Endothelial cell (in vitro differentiated cells): ENCODE measurements at regions not wholly inside any gene's neighbourhood (a gene's known extent, or its start where the extent isn't known, plus 50 kb on each side); places are given as distances from the start of the nearest gene placed in this dataset.

Experiments used
- DNase-seq: peaks from one replicate; pipeline ENCODE4 v3.0.0; 2021; ENCODE audit warnings: low spot score
- H3K27ac Mint-ChIP-seq: one replicate; pipeline ENCODE4 v1.8.0; 2021; ENCODE audit warnings: mixed read lengths, inconsistent platforms; ENCODE audit not compliant: unreplicated experiment
- H3K27me3 Mint-ChIP-seq: one replicate; pipeline ENCODE4 v1.8.0; 2021; ENCODE audit warnings: mild to moderate bottlenecking, moderate library complexity, mixed read lengths, inconsistent platforms; ENCODE audit not compliant: unreplicated experiment
- H3K36me3 Mint-ChIP-seq: one replicate; pipeline ENCODE4 v1.8.0; 2021; ENCODE audit warnings: mild to moderate bottlenecking, low read depth, mixed read lengths, inconsistent platforms; ENCODE audit not compliant: unreplicated experiment
- H3K4me1 Mint-ChIP-seq: one replicate; pipeline ENCODE4 v1.8.0; 2021; ENCODE audit warnings: mild to moderate bottlenecking, mixed read lengths, inconsistent platforms; ENCODE audit not compliant: unreplicated experiment
- H3K4me3 Mint-ChIP-seq: one replicate; pipeline ENCODE4 v1.8.0; 2021; ENCODE audit warnings: mild to moderate bottlenecking, mixed read lengths, inconsistent platforms; ENCODE audit not compliant: unreplicated experiment
- H3K9me3 Mint-ChIP-seq: one replicate; pipeline ENCODE4 v1.8.0; 2021; ENCODE audit warnings: mixed read lengths, inconsistent platforms; ENCODE audit not compliant: unreplicated experiment
- TF ChIP-seq, protein P1 (sequence below): fragments of 200-600 bp; sonication (generic); IDR thresholded peaks from one replicate; pipeline ENCODE4 v1.5.0; 2021; ENCODE audit warnings: antibody characterized with exemption; ENCODE audit not compliant: unreplicated experiment

DNA sequence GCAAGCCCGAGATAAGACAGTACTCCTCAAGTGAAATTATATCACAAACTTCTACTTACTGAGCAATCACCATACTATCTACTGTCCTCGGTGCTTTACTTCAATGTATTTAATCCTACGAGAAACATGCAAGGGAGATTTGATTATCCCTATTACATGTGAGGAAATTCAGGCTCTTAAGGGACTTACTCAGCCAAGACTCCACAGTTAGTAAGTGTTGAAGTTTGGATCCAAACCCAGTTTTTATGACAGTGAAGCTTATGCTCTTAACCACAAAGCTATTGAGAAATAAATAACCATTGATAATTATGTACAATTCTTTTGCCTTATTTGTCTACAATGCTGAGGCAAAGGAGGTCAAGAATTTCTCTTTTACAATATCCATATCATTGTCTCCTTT lies 672.9 kb upstream of the ACVR2A start:
- H3K27me3 Mint-ChIP-seq: no peaks in the 10 kb centered on the region
- no peak for DNase-seq
- H3K4me3 Mint-ChIP-seq: no peak overlapping the region
- no peaks in the 10 kb centered on the region for H3K36me3 Mint-ChIP-seq
- no peak overlapping the region for H3K27ac Mint-ChIP-seq
- H3K9me3 Mint-ChIP-seq: no peaks in the 10 kb centered on the region
- H3K4me1 Mint-ChIP-seq: no peaks in the 10 kb centered on the region
- TF ChIP-seq, protein P1, sequence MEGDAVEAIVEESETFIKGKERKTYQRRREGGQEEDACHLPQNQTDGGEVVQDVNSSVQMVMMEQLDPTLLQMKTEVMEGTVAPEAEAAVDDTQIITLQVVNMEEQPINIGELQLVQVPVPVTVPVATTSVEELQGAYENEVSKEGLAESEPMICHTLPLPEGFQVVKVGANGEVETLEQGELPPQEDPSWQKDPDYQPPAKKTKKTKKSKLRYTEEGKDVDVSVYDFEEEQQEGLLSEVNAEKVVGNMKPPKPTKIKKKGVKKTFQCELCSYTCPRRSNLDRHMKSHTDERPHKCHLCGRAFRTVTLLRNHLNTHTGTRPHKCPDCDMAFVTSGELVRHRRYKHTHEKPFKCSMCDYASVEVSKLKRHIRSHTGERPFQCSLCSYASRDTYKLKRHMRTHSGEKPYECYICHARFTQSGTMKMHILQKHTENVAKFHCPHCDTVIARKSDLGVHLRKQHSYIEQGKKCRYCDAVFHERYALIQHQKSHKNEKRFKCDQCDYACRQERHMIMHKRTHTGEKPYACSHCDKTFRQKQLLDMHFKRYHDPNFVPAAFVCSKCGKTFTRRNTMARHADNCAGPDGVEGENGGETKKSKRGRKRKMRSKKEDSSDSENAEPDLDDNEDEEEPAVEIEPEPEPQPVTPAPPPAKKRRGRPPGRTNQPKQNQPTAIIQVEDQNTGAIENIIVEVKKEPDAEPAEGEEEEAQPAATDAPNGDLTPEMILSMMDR: no peak

DNA sequence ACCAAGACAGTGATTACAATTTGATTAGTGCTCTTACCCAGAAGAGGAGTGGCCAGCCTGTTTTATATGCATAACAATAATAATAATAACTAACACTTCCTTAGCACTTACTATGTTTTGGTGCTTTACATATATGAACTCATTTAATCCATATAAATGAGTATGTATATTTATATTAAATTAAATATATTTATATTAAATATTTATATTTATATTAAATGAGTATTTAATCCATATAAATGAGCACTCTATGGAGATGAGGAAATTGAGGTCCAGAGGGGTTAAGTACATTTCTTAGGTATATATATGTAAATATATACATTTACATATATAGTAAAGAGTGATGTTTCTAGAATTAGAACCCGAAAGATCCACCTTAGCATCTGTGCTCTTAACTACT lies 673.9 kb upstream of the ACVR2A start:
- H3K4me1 Mint-ChIP-seq: no peaks in the 10 kb centered on the region
- DNase-seq: no peak
- H3K9me3 Mint-ChIP-seq: no peaks in the 10 kb centered on the region
- H3K36me3 Mint-ChIP-seq: no peaks in the 10 kb centered on the region
- no peaks in the 10 kb centered on the region for H3K27me3 Mint-ChIP-seq
- TF ChIP-seq, protein P1: no peak
- no peak overlapping the region for H3K4me3 Mint-ChIP-seq
- H3K27ac Mint-ChIP-seq: no peak overlapping the region

DNA sequence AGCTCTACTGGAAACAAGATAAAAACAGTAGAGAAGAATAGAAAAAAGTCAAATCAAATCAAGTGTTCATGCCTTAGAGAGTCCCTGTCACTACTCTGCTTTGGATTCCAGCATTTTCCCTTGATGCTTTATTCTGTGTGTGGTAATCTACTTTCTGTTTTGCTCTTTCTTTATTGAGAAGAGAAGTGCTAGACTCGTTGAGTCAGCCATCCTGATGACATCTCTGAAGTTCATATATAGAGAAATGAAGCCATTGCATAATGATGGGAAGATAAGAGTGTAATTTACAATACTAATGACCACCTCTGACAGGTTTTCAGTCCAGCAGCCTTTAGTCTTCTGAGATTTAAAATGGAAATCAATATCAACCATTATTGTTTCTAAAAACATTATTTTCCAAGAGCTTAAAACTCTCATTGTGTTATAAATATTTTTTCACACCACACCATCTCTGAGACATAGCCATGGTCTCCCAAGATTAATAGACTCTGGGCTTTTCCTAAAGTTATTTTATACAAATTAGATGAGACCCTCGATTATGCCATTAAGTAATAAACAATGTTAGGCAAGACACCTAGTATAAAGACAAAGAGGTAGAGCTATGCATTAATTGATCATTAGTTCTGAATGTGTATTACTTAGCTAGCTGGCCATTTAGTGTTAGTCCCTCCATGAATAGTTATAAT lies 679.0 kb upstream of the ACVR2A start:
- H3K9me3 Mint-ChIP-seq: no peaks in the 10 kb centered on the region
- H3K36me3 Mint-ChIP-seq: no peaks in the 10 kb centered on the region
- H3K4me1 Mint-ChIP-seq: no peaks in the 10 kb centered on the region
- H3K27me3 Mint-ChIP-seq: no peaks in the 10 kb centered on the region
- no peak overlapping the region for H3K27ac Mint-ChIP-seq
- DNase-seq: no peak
- H3K4me3 Mint-ChIP-seq: no peak overlapping the region
- TF ChIP-seq, protein P1: no peak

DNA sequence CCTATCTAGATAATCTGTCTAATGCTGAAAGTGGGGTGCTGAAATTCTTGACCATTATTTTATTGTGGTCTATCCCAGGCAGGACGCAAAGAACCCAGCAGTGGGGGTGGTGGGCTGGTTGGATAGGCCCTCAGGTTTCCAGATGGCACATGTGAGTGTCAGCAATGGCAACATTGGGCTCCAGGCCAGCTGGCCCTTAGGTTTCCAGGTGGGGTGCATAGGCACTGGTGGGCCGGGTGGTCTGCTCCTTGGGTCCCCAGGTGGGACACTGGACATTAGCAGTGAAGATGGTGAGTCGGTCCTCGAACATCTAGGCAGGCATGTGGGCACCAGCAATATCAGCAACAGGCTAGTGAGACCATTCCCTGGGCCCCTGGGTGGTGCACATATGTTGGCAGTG lies 680.3 kb upstream of the ACVR2A start:
- Mint-ChIP-seq H3K4me1 (no peaks in the 10 kb centered on the region), H3K9me3 (no peaks in the 10 kb centered on the region), H3K36me3 (no peaks in the 10 kb centered on the region), H3K27me3 (no peaks in the 10 kb centered on the region), H3K27ac (no peak overlapping the region), H3K4me3 (no peak overlapping the region)
- DNase-seq: no peak
- TF ChIP-seq, protein P1: no peak

DNA sequence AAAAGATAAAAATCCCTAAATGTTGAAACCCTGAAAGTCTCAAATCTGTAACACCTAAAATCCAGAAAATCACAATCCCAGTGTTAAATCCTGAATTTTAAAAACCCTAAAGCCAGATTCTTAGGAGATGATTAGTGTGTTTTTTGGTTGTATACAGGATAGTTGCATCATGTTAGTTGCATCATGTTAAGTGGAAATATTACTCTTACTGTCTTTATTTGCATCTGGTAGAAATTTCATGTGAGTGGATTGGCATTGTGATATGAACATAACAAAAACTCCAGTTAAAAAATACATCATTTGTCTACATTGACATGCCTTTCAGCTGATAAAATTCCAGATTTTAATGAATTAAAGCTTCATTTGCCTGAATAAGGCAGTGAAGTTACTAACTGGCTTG lies 683.1 kb upstream of the ACVR2A start:
- Mint-ChIP-seq H3K27ac (no peak overlapping the region), H3K27me3 (no peaks in the 10 kb centered on the region), H3K9me3 (no peaks in the 10 kb centered on the region), H3K4me1 (no peaks in the 10 kb centered on the region), H3K36me3 (no peaks in the 10 kb centered on the region), H3K4me3 (no peak overlapping the region)
- TF ChIP-seq, protein P1: no peak
- no peak for DNase-seq
